ENCODE measurements at regions not wholly inside any gene's neighbourhood (a gene's known extent, or its start where the extent isn't known, plus 50 kb on each side); places are given as distances from the start of the nearest gene placed in this dataset.

GRCh38 chr3:87361956-87362355, 85.6 kb upstream of the POU1F1 start:
- CTCF ChIA-PET, result no interaction called here
- POLR2A ChIA-PET, result no interaction called here

- ChIA-PET CTCF (no interaction called here), POLR2A (no interaction called here)
Measured at GRCh38 chr3:87361271-87361670, 84.9 kb upstream of the POU1F1 start.

- ChIA-PET POLR2A (no interaction called here), CTCF (no interaction called here)
Measured at GRCh38 chr3:87359826-87360225, 83.4 kb upstream of the POU1F1 start.

- CTCF ChIA-PET, result no interaction called here
- POLR2A ChIA-PET, result no interaction called here
Measured at GRCh38 chr3:87359025-87359424, 82.6 kb upstream of the POU1F1 start.

- ChIA-PET CTCF (no interaction called here), POLR2A (no interaction called here)
Measured at GRCh38 chr3:87358066-87358465, 81.7 kb upstream of the POU1F1 start.

- CTCF ChIA-PET, result no interaction called here
- POLR2A ChIA-PET, result no interaction called here
Measured at GRCh38 chr3:87354398-87354797, 78.0 kb upstream of the POU1F1 start.

GRCh38 chr3:87351937-87352336, 75.6 kb upstream of the POU1F1 start:
- CTCF ChIA-PET, result no interaction called here
- POLR2A ChIA-PET, result no interaction called here

- ChIA-PET CTCF (interaction anchor here (0.9 to 1.3 kb wide), 2 partner anchors 17 kb away, joined by 4 to 5 read pairs; no protein-coding TSS in a partner anchor), POLR2A (interaction anchor here (0.7 kb wide), 1 partner anchor 64 kb away, joined by 3 read pairs; no protein-coding TSS in a partner anchor)
Measured at GRCh38 chr3:87350367-87351199, 74.2 kb upstream of the POU1F1 start.

- POLR2A ChIA-PET, result no interaction called here
- CTCF ChIA-PET, result interaction anchor here (1.3 kb wide), 1 partner anchor 16 kb away, joined by 4 read pairs; no protein-coding TSS in a partner anchor
Measured at GRCh38 chr3:87349833-87350232, 73.4 kb upstream of the POU1F1 start.

- ChIA-PET POLR2A (no interaction called here), CTCF (no interaction called here)
Measured at GRCh38 chr3:87336761-87337160, 60.4 kb upstream of the POU1F1 start.

GRCh38 chr3:87335931-87336330, 59.5 kb upstream of the POU1F1 start:
- CTCF ChIA-PET, result no interaction called here

GRCh38 chr3:87333393-87333892, 57.1 kb upstream of the POU1F1 start:
- ChIA-PET POLR2A (interaction anchor here (0.6 to 0.7 kb wide), 2 partner anchors 664 to 770 kb away, joined by 3 to 4 read pairs; no protein-coding TSS in a partner anchor), CTCF (interaction anchor here (1.2 to 1.4 kb wide), 2 partner anchors 17 to 22 kb away, joined by 3 to 4 read pairs; no protein-coding TSS in a partner anchor)

More at GRCh38 chr3:87335931-87336330, 59.5 kb upstream of the POU1F1 start:
- POLR2A ChIA-PET, result no interaction called here

GRCh38 chr3:87332789-87333188, 56.4 kb upstream of the POU1F1 start:
- POLR2A ChIA-PET, result no interaction called here
- CTCF ChIA-PET, result interaction anchor here (0.6 to 1.4 kb wide), 2 partner anchors 22 to 677 kb away, joined by 3 read pairs; no protein-coding TSS in a partner anchor

- ChIA-PET POLR2A (no interaction called here), CTCF (no interaction called here)
Measured at GRCh38 chr3:87329065-87329464, 52.7 kb upstream of the POU1F1 start.
